ENCODE measurements at regions not wholly inside any gene's neighbourhood (a gene's known extent, or its start where the extent isn't known, plus 50 kb on each side); places are given as distances from the start of the nearest gene placed in this dataset.

- no peak for TF ChIP-seq CTCF (IDR thresholded peaks at IDR 0.05; ENCODE audit: low read depth, low read length)
- no peaks in the 10 kb centered on the region for H3K27me3 ChIP-seq
Measured at GRCh38 chr2:58494071-58494501, 253.0 kb upstream of the FANCL start.

DNA sequence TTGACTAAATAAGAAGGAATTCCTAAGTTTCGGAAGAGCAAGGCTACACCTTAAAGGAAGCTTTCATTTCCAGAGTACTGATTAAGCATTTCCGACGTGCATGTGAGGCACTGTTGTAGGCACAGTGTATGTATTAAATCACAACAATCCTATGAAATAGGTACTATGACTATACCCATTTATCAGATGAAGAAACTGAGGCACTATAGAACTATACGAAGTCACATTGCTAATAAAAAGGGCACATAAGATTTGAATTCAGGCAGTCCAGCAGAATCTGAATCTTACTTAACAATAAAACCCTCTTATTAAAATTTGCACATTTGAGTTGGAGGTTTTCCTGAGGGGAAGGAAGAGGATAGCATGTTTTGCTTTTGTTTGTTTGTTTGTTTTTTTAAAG, 243.5 kb upstream of the FANCL start:
- TF ChIP-seq CTCF (IDR thresholded peaks at IDR 0.05; ENCODE audit: low read depth, low read length), result no peak
- no peak for DNase-seq
- Histone ChIP-seq H3K4me1 (no peaks in the 10 kb centered on the region), H3K4me3 (ENCODE audit: low read depth, low read length) (no peak overlapping the region), H3K27me3 (no peaks in the 10 kb centered on the region), H3K9me3 (no peaks in the 10 kb centered on the region), H3K36me3 (no peaks in the 10 kb centered on the region)

More at GRCh38 chr2:58494071-58494501, 253.0 kb upstream of the FANCL start:
- H3K4me1 ChIP-seq, result no peaks in the 10 kb centered on the region
- no peak overlapping the region for H3K4me3 ChIP-seq (ENCODE audit: low read depth, low read length)
- no peaks in the 10 kb centered on the region for H3K36me3 ChIP-seq
- DNase-seq, result no peak
- H3K9me3 ChIP-seq, result no peaks in the 10 kb centered on the region

DNA sequence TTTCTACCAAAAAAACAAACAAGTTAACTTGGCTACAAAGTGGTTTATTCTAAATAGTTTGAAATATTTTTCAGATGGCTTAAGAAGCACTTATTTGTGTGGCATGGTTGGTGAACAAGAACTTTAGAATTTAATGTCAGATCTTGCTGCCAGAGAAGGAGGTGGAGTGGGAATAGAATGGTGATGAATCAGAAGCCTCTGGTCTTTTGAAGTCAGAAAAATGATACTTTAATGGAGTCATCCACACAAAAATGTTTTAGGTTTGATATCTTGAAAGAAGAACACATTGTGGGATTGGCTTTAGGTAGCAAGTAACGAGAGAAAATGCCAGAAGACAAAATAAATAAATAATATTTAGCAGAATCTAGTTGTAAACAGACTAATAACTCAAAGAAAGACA, 243.1 kb upstream of the FANCL start:
- no peak overlapping the region for H3K4me3 ChIP-seq (ENCODE audit: low read depth, low read length)
- no peak for TF ChIP-seq CTCF (IDR thresholded peaks at IDR 0.05; ENCODE audit: low read depth, low read length)
- no peak for DNase-seq
- no peaks in the 10 kb centered on the region for H3K36me3 ChIP-seq
- no peaks in the 10 kb centered on the region for H3K4me1 ChIP-seq
- no peaks in the 10 kb centered on the region for H3K27me3 ChIP-seq
- no peaks in the 10 kb centered on the region for H3K9me3 ChIP-seq

GRCh38 chr2:58483307-58483706, 242.2 kb upstream of the FANCL start:
- Histone ChIP-seq H3K36me3 (no peaks in the 10 kb centered on the region), H3K4me1 (no peaks in the 10 kb centered on the region), H3K9me3 (no peaks in the 10 kb centered on the region), H3K27me3 (no peaks in the 10 kb centered on the region), H3K4me3 (ENCODE audit: low read depth, low read length) (no peak overlapping the region)
- DNase-seq, result no peak
- TF ChIP-seq CTCF (IDR thresholded peaks at IDR 0.05; ENCODE audit: low read depth, low read length), result no peak

- DNase-seq, result no peak
- TF ChIP-seq CTCF (IDR thresholded peaks at IDR 0.05; ENCODE audit: low read depth, low read length), result no peak
- no peaks in the 10 kb centered on the region for H3K27me3 ChIP-seq
- H3K36me3 ChIP-seq, result no peaks in the 10 kb centered on the region
- H3K9me3 ChIP-seq, result no peaks in the 10 kb centered on the region
- no peak overlapping the region for H3K4me3 ChIP-seq (ENCODE audit: low read depth, low read length)
- no peaks in the 10 kb centered on the region for H3K4me1 ChIP-seq
Measured at GRCh38 chr2:58481670-58482069, 240.5 kb upstream of the FANCL start.

GRCh38 chr2:58480141-58480540, 239.0 kb upstream of the FANCL start:
- DNase-seq, result no peak
- Histone ChIP-seq H3K4me1 (no peaks in the 10 kb centered on the region), H3K4me3 (ENCODE audit: low read depth, low read length) (no peak overlapping the region), H3K9me3 (no peaks in the 10 kb centered on the region), H3K27me3 (no peaks in the 10 kb centered on the region), H3K36me3 (no peaks in the 10 kb centered on the region)
- TF ChIP-seq CTCF (IDR thresholded peaks at IDR 0.05; ENCODE audit: low read depth, low read length), result no peak

All from BE2C (cell line).